ENCODE measurements at regions not wholly inside any gene's neighbourhood (a gene's known extent, or its start where the extent isn't known, plus 50 kb on each side); places are given as distances from the start of the nearest gene placed in this dataset.
"Not testable (repeated sequence)": the region's sequence is repeated elsewhere in the genome, so short reads cannot be mapped to it uniquely, and the experiment has no call there.

DNA sequence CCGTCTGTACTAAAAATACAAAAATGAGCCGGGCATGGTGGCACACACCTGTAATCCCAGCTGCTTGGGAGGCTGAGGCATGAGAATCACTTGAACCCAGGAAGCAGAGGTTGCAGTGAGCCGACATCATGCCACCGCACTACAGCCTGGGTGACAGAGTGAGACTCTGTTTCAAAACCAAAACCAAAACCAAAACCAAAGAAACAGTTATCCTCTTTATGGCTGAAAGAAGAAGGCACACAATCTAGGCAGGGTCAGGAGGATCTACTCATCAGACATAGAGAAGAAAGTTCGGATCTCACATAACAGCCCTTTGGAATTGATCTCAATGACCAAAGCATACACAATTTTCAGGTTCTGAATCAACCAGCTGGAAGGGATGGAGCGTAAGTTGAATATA is 411.3 kb upstream of the SLC35B3 start:
- DNase-seq = not testable (repeated sequence)

DNA sequence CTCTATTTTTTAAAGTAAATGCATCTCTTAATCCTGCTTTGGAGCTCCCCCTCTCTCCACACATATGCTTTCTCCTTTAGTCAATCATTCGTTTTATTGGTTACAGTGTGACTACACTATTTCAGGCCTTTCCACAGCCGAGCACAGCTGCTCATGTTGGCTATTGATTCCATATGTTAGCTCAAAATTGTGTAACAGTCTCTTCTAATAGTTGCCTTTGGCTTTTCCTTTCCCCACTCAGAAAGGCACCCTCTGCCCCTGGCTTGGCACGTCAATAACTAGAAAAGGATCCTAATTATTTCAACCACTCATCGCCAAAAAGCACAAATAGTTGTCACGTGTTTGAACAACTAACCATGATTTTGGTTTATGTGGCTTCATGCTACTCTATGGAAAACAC is 410.3 kb upstream of the SLC35B3 start:
- DNase-seq = no peak

DNA sequence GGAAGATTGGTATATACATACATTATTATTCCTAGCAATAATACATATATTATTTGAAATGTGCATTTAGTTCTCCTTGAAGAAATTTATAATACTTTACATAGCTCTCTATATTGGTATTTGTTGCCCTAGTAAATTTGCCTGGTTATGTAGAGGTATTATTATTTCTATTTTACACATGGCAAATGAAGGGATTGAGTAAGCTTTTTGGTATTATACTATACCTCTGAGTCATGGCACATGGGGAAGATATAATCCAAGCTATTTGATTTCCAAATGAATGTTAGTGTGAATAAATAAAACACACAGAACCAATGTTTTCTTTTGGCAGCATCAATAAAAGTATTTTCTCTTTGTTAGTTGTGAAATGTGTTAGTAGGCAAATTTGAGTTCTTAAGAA is 409.6 kb upstream of the SLC35B3 start:
- peak; percentile 19 for DNase-seq

DNA sequence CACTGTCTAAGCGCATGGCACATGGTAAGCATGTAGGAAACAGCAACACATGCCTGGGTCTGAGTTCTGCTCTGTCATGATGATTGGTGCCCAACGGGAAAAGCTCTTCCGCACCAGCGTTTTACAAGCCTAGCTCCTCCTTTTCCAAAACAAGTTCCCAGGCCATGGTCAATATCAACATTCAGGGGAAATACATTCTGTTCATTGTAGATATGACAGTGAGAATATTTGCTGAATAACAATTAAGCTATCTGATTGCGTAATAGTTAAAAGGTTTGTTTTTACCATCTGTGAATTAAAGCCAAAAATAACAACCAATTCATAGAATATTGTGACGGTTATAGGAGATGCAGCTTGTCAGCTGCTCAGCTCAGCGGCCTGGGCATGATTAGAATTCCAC is 404.3 kb upstream of the SLC35B3 start:
- peak; percentile 35 for DNase-seq

DNA sequence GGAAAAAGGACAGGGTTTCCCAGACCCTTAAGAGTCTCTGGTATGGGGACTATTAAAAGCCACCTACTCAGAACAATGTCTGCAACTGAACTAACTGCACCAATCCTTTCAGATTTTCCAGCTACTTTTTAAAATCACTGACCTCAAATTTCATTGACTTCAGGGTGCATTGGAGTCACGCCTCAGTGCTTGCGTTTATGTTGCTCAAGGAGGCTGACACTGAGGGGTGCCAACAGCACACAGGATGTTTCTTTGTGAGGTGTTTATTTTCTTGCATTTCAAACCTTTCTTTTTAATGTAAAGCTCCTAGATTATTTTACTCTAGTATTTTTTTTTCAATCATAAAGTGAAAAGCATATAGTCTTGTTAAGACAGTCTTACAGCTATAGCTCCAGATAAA is 402.0 kb upstream of the SLC35B3 start:
- DNase-seq = no peak

DNA sequence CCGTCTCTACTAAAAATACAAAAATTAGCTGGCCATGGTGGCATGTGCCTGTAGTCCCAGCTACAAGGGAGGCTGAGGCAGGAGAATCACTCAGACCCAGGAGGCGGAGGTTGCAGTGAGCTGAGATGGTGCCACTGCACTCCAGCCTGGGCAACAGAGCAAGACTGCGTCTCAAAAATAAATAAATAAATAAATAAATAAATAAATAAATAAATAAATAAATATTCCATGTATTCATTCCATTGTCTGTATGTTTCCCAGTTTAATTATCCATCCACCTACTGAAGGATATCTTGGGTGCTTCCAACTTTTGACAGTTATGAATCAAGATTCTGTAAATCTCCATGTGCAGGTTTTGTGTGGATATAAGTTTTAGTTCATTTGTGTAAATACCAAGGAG is 397.4 kb upstream of the SLC35B3 start:
- DNase-seq = not testable (repeated sequence)

DNA sequence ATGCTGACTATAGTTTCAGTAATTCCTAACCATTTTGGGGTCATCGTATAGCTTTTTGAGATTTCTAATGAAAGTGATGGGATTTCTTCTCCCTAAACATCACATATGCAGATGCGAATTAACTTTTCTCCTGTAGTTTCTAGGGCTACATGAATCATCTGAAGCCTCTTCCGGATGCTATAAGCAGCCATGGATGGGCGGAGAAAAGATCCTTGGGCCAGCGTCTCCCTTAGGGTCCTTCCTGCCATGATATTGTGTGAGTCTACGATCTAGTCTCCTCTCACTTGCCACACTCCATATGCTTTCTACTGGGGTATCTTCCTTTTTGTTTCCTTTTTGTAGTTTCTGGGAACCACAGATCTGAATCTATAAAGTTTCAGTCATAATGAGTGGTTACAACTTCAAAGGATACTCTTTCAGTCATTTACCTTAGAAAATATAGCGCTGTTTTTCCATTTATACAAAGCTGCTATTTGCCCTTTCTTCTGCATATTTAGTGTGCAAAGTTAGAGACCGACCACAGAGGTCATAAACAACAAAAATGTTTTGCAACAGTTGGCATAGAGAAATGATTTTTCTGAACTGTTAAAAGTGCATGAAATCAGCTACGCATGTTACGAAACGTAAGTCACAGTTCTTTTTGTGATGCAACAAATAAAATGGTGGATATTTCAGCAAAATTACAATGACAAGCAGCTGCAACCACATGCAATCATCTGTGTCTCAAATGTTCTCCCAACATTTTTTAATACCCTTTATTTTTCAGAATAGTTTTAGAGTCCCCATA is 396.2 kb upstream of the SLC35B3 start:
- DNase-seq = no peak

DNA sequence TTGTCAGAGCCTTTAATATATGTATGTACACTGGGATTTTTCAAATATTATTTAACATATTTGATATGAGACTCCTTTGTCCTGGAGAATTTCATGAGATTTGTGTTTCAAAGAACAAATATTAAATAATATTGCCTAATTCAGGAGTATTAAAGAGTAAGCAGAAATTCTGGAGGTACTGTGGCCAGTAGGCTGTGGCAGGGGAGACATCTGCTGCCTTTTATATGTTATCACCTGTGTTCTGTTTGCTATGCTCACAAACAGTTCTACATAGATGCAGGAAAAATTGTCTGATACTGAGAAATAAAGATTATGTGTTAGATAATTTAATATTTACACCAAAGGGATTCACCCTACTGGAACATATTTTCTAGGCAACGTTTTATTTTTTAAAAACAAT is 395.4 kb upstream of the SLC35B3 start:
- no peak for DNase-seq

DNA sequence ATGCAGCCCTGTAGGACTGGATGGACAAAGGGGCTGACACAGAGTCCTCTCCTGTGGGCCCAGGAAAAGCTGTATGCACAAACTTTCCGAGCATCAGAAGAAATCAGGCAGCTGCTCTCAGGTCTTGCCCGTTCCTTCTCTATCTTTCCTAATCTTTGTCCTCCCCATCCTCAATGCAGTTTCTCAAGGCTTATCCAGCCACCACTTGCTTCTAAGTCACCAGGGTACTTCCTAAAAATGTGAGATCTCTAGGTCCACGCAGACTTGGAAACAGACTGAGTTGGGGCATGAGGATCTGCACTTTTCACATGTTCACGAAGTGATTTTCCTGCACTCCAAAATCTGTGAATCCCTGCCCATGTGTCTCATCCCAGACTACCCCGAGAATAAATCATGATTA is 394.5 kb upstream of the SLC35B3 start:
- DNase-seq = no peak

DNA sequence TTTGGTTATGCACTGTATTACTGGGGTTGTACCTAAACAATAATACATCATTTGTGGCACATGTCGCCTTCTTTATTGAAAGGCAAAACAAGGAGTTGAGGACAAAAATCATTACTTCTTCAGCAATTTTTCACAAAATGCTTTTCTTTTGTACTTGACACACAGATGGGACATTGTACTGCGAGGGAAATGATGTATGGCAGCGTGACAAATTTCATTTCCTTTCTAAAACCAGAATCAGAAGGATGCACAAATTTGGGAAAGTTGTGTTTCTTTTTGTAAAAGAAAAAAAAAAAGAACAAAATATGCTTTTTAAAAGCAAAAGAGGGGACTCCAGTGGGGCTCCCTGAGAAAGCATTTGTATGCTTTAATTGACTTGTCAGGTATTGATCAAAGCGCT is 394.0 kb upstream of the SLC35B3 start:
- DNase-seq = no peak

DNA sequence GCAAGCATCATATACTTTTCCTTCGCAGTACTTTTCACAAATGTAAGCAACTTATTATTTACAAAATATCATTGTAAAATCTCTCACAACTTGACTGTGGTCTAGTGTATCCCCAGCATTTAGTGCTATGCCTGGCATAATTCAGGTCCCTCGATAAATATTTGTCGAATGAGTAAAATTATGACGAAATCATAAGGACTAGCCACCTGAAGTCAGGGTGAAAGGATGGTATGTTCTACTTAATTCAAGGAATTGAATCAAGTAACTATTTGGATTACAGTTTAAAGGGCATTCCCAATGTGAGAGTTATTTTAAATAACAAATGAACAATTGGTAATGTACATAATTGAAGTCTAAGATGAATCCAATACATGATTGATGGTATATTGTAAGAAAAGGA is 393.0 kb upstream of the SLC35B3 start:
- no peak for DNase-seq

DNA sequence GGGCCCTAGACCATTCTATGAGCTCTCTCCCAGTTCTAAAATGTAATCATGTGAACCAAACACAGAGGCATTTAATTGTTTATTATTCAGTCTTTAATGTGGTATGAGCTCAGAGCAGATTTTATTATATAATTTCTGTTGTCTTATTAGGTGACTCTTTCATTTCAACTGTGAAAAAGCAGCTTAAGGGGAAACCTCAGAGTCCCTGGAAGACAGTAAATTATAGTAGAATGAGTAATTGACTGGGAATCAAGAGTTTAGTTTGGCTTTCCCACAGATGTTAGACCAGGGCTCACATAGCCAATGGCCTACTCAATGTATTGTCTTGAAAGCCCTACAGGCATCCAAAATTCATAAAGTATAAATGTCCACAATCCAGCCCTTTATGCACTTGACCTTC is 390.4 kb upstream of the SLC35B3 start:
- peak; percentile 52 for DNase-seq

DNA sequence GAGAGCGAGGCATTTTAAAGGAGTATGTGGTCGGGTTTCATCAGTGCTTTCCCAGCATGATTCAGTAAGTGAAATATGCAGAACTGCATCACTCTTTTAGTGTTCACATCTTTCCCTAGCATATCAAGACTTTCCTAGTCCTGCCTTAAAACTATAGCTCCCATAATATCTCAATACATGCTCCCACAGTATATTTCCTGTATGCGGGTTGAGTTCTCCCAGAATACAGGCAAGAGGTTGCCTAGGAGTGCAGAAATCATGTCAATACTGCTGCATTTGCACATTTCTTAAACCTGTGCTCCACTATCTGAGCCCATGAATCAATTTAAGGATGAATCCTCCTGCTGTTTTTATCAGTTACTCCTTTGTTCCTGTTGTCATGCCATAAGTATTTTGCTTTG is 386.6 kb upstream of the SLC35B3 start:
- peak; percentile 61 for DNase-seq

DNA sequence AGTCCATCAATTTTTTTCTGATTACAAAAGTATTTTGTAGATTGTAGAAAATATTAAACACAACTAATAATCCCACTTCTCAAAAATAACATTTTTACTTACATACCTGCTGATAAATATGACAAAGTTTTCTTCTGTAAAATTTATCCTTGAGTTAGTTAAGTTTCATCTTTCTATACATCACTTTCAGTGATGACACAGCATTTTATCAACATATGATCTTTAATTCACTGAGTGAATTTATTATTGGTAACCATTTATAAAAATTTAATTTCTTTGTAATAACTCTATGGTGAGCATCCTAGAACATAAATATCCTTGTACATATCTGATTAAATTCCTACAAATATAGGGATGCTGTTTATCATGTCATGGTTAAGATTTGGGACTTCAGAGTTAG is 385.0 kb upstream of the SLC35B3 start:
- no peak for DNase-seq

DNA sequence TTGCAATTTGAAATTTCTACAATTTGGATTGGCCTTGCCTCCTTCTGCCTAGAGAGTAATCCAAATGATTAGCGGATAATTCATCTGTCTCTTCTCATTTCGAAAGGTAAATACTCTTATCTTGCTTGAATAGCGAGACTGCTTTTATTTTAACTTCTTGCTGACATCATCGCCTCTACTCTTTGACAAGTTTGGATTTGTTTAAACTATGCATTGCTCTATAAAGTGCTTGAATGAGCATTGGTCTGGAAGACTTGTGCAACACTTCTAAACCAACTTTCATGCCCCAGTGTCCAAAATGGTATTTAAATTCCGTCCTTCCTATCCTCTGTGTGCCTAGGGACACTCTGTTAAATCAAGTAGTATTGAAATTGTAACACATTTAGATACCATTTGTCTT is 384.1 kb upstream of the SLC35B3 start:
- DNase-seq = no peak

DNA sequence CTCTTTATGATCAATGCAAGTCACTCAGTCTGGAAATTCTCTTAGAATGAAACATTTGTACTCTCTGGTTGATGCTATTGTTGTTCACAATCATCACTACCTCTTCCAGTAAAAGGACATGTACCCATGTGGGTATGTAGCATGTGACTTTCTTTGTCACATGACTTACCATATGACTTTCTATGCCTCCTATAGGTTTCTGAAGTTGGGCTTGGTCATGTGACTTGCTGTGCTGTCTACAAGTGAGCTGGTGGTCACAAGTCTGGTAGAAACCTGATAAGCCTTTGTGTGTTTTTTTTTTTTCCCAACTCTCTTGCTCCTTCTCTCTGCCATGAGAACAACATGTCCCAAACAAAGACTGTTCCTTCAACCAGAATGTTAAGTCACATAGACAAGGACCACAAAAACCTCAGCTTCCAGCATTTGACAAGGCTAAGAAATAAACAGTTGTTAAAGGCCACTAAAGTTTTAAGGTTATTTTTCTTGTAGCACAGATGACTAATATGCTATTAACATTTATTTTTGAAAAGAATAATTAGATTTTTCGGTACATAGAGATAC is 379.2 kb upstream of the SLC35B3 start:
- no peak for DNase-seq

DNA sequence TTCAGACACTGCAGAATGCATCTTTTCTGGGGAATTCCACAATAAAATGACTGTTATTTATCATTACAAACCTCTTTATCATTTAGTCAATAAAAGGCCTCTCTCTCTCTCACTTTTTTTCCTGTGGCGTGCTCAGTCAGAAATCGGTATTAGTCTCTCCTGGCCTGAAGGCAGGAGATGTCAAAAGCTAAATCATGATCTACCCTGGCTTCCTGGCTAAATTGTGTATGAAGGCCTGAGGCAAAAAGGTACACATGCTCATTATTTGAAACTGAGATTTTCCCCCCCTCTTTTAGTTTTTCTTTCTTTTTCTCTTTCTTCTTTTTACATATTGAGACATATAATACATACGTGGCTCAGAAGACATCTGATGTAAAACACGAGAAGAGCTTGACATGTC is 375.0 kb upstream of the SLC35B3 start:
- DNase-seq = no peak

DNA sequence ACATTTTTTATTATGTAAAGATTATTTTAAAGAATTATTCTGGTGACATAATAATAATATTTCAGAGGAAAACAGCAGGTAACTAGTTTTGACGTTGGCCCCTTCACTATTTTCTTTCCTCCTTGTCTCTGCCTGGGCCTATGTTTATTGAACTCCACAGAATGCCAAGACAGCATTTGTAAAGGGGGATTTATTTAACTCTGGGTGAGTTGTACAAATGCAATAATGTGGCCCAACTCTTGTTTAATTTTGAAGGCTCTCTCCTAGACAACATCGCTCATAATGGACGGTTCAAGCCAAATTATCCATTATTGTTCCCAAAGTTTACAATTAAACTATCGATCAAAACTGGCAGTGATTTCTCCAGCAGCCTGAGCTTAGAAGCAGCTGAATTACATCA is 374.3 kb upstream of the SLC35B3 start:
- no peak for DNase-seq

DNA sequence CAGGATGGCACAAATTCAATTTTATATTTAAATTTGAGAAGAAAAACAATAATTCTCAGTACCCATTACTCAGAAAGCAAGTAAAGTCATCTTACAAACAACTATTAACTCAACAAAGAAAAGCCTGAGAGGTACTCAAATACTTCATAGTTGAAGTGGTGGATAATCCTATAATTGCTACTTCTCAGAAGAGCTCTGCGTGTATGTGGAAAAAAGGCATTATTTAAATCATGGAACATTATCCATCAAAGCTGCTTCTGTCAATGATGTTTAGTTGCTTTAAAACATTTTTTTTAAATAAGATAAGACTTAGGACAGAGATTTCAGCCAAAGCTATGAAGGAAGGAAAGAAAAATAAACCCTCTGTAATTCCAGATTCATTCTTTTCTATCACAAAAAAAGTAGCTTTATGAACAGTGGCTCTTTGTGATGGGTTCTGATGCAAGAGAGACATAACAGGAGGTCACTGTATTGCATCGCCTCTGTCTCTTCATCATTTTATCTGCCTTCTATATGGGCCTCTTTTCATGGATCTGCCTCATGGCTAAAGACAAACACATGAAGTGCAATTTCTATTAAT is 367.9 kb upstream of the SLC35B3 start:
- no peak for DNase-seq

DNA sequence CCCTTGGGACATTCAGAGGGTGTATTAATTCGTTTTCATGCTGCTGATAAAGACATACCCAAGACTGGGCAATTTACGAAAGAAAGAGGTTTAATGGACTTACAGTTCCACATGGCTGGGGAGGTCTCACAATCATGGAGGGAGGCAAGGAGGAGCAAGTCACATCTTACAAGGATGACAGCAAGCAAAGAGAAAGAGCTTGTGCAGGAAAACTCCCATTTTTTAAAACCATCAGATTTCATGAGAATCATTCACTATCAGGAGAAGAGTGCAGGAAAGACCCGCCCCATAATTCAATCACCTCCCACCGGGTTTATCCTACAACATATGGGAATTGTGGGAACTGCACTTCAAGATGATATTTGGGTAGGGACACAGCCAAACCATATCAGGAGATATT is 367.1 kb upstream of the SLC35B3 start:
- DNase-seq = not testable (repeated sequence)

DNA sequence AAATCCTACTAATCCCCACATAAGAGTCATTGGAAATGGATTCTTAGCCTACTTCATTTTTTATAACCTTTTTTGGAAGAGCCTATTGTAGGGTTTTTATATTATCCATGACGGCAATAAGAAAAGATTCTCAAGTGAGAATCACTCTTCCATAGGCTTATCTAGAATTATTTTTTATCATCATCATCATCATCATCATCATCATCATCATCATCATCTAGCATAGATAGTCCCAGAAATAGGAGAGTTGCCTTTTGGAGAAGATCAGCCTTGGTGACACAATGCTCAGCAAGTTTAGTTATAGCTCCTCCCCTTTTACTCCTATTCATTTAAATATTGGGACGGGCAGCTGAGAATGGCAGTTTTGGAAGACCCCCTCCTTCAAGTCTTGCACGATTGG is 359.1 kb upstream of the SLC35B3 start:
- DNase-seq = no peak

DNA sequence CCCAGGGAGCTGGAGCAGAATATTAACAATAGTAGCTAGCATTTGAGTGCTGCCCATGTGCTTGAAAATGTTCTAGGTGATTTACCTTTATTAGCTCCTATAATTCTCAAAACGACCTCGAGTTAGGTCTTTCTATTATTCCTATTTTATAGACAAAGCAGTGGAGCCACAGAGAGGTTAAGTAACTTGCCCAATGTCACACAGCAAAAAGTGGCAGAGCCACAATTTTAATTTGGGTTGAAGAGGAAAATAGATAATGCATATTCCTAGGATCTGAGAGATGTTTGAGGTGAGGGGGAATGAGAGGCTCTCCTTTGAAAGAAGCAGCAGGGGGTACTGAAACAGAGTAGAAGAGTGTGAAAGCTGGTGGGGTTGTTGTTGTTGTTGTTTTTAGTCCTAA is 354.5 kb upstream of the SLC35B3 start:
- no peak for DNase-seq

DNA sequence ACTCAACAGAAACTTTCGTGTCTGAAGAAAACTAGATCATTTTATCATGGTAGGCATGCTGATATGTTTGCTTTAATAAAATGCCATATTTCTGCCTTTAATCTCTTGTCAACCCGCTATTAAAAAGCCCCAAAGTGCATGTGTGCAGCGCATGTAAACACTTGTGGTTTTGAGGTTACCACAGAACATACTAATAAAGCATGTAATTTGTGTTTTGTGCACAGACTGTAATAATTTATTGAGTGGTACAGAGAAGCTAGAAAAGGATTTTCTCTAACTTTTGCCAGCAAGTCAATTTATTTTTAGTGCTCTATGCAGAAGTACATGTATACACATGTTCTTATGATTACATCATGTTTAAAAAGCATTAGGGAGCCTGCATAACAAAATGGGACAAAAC is 349.9 kb upstream of the SLC35B3 start:
- DNase-seq = peak; percentile 6

DNA sequence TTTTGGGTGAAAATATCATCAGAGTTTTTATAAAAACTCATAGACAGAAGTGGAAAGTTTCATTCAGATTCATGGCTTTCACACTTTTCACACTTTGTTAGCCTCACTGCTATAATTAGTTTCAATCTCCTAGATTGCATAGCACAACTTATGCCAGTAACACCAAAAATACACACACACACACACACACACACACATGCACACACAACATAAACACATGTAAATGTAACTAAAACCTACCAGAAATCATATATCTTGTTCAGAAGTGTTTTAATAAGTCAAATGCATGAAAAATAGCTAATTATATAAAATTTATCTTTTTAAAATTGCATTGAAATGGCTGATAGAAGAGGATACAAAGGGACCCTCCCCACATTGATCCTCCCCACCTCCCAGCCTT is 347.8 kb upstream of the SLC35B3 start:
- no peak for DNase-seq

DNA sequence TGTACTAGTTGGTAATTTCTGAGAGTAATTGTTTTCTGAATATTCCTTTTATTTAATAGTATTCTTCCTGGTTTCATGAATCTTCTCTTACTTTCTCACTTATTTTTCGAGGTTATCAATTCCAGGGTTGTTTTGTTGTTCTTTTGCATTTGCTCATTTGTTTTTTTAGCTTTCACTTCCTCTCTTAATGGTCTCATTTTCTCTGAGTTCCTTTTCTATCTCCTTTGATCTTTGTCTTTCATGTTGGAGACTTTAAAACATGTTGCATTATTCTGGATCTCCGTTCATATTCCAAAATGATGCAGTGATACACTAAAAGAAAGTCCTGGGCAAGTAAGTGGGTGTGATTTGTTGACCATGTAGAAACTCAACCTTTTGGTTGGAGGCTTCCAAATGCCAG is 345.3 kb upstream of the SLC35B3 start:
- DNase-seq = no peak
